ENCODE measurements at regions not wholly inside any gene's neighbourhood (a gene's known extent, or its start where the extent isn't known, plus 50 kb on each side); places are given as distances from the start of the nearest gene placed in this dataset.

- no peaks in the 10 kb centered on the region for H3K36me3 ChIP-seq
- H3K4me3 ChIP-seq = no peak overlapping the region
- no peaks in the 10 kb centered on the region for H3K27me3 ChIP-seq
- no peak for DNase-seq
- H3K9me3 ChIP-seq = no peaks in the 10 kb centered on the region
Measured at GRCh38 chr14:21965042-21965441, 291.4 kb upstream of the OR4E1 start.

DNA sequence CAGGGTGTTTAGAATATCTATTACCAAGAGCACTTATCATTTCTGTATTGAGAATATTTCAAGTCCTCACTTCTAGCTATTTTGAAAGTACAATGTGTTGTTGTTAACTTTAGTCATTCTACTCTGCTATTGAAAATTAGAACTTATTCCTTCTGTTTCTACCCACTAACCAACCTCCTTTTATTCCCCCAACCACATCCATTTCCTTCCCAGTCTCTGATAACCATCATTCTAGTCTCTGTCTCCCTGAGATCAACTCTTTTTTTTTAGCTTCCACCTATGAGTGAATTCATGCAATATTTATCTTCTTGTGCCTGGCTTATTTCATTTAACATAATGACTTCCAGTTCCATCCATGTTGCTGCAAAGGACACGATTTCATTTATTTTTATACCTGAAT lies 290.6 kb upstream of the OR4E1 start:
- no peak overlapping the region for H3K4me3 ChIP-seq
- no peaks in the 10 kb centered on the region for H3K36me3 ChIP-seq
- no peaks in the 10 kb centered on the region for H3K27me3 ChIP-seq
- no peak for DNase-seq
- H3K9me3 ChIP-seq = no peaks in the 10 kb centered on the region

GRCh38 chr14:21960636-21961035 lies 287.0 kb upstream of the OR4E1 start:
- DNase-seq = no peak

DNA sequence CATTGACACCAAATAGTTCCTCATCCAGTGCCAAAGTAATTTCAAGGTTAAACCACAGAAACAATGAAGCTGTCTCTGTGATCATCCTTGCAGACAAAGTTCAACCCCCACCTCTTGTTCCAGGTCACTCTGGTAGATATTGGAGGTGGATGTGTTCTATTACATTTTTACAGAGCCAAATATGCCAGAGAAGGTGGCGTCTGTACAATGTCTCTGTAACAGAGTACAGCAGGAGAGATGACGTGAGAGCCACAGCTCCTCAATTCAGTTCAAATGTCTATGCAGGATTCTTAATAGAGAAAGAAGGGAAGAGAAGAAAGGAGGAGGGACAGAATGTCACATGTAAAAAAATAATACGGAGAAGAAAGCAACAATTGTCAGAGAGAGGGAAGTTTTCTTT lies 268.3 kb upstream of the OR4E1 start:
- H3K4me3 ChIP-seq = no peak overlapping the region
- H3K36me3 ChIP-seq = no peaks in the 10 kb centered on the region
- DNase-seq = no peak
- no peaks in the 10 kb centered on the region for H3K9me3 ChIP-seq
- H3K27me3 ChIP-seq = no peaks in the 10 kb centered on the region

More at GRCh38 chr14:21960636-21961035, 287.0 kb upstream of the OR4E1 start:
- Histone ChIP-seq H3K36me3 (no peaks in the 10 kb centered on the region), H3K4me3 (no peak overlapping the region), H3K27me3 (no peaks in the 10 kb centered on the region), H3K9me3 (no peaks in the 10 kb centered on the region)

DNA sequence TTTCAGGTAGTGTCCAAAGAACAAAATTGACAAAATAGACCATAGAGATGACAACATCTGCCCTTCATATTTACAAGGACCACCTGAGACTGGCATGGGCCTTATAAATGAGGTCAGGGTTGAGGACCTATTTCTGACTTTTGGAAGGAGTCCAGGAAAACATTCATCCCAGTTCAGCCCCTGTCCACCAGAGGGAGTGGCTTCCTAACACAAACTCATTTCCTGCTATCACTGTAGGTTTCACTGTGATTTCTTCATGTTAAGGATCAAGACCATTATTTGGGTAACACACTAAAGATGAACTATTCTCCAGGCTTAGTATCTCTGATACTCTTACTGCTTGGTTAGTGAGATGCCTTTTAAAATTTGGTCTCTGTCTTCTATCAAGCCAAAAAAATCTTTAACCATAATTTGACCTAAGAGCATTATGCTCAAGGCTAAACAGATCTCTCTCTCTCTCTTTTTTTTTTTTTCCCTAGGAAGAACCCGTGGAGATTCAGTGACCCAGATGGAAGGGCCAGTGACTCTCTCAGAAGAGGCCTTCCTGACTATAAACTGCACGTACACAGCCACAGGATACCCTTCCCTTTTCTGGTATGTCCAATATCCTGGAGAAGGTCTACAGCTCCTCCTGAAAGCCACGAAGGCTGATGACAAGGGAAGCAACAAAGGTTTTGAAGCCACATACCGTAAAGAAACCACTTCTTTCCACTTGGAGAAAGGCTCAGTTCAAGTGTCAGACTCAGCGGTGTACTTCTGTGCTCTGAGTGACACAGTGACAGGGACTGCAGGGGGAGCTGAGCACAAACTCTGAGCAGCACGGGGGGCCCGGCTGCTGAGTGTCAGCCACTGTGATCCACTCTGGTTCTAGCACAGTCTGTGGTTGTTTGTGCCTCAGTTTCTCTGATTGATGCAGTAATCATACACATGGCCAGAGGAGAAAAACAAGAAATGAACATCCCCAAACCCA lies 267.6 kb upstream of the OR4E1 start:
- H3K4me3 ChIP-seq = no peak overlapping the region
- no peak for DNase-seq
- no peaks in the 10 kb centered on the region for H3K9me3 ChIP-seq
- H3K36me3 ChIP-seq = no peaks in the 10 kb centered on the region
- H3K27me3 ChIP-seq = no peaks in the 10 kb centered on the region

DNA sequence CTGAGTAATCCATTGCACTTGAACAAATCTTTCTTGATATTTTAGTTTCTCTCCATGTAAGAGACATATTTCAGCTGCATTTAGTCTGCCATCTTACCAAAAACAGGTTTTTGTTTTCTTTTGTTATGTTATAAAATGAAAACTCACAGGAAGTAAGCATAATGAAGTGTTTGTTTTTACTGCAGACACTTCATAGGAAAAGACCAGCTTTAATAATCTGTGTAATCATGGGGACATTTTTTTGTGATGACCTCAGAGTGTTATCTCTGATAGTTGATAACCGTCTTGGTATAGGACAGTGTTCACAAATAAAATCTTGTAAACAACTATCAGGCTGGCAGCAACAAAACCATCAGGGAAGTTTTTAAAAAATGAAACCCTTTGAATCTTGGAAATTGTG lies 266.2 kb upstream of the OR4E1 start:
- H3K4me3 ChIP-seq = no peak overlapping the region
- H3K9me3 ChIP-seq = no peaks in the 10 kb centered on the region
- H3K27me3 ChIP-seq = no peaks in the 10 kb centered on the region
- H3K36me3 ChIP-seq = no peaks in the 10 kb centered on the region
- no peak for DNase-seq

- no peak for DNase-seq
- no peaks in the 10 kb centered on the region for H3K9me3 ChIP-seq
- H3K36me3 ChIP-seq = no peaks in the 10 kb centered on the region
- no peak overlapping the region for H3K4me3 ChIP-seq
- H3K27me3 ChIP-seq = no peaks in the 10 kb centered on the region
Measured at GRCh38 chr14:21937996-21938395, 264.4 kb upstream of the OR4E1 start.

DNA sequence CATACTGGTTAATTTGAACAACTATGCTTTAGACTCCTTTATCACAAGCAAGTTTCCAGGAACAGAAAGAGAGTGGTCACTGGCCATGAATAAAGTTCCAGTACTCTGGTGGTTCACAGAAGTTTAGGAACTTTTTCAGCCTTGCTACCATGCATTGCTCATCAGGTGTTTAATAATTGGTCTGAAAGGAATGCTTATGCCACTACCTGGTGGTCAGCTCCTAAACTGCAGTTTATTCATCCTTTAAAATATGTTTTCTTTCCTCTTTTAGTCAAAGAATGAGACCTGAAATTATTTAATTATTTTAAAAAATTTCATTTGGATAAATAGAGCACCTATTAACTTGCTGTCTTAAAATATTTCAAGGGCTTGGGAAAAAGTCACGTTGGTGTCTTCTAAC lies 260.1 kb upstream of the OR4E1 start:
- no peak for DNase-seq
- H3K4me3 ChIP-seq = no peak overlapping the region
- H3K27me3 ChIP-seq = no peaks in the 10 kb centered on the region
- no peaks in the 10 kb centered on the region for H3K9me3 ChIP-seq
- no peaks in the 10 kb centered on the region for H3K36me3 ChIP-seq

DNA sequence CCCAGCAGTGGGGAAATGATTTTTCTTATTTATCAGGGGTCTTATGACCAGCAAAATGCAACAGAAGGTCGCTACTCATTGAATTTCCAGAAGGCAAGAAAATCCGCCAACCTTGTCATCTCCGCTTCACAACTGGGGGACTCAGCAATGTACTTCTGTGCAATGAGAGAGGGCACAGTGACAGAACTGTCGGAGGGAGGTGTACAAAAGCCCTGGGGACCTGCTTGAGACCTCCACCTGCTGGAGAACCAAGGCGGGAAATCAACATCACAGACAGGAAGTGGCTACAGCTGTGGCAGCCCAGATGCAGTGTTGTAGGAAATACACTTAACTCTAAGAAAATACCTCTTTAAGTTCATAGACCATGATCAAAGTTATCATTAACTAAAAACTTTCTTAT lies 250.9 kb upstream of the OR4E1 start:
- DNase-seq = no peak
- Histone ChIP-seq H3K9me3 (no peaks in the 10 kb centered on the region), H3K4me3 (no peak overlapping the region), H3K36me3 (no peaks in the 10 kb centered on the region), H3K27me3 (no peaks in the 10 kb centered on the region)

GRCh38 chr14:21923820-21924219 lies 250.2 kb upstream of the OR4E1 start:
- Histone ChIP-seq H3K9me3 (no peaks in the 10 kb centered on the region), H3K36me3 (no peaks in the 10 kb centered on the region), H3K4me3 (no peak overlapping the region), H3K27me3 (no peaks in the 10 kb centered on the region)
- no peak for DNase-seq

DNA sequence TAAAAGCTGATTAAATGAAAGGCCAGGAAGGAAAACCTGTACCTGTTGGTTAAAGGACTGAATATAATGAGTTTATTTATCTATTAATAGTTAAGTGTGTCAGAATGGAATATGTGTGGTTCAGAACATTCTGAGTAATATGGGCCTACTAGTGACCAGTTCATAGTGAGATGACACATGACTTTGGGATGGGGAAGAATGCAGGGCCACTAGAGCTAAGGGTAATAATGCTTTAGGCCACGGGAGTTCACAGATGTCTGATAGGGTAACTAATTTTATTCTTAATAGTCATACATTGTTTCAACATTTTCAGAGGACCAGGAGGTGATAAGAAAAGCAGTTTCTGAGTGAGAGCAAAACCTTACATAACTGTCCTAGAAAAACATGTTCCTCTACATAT lies 247.8 kb upstream of the OR4E1 start:
- DNase-seq = no peak
- Histone ChIP-seq H3K27me3 (no peaks in the 10 kb centered on the region), H3K4me3 (no peak overlapping the region), H3K9me3 (no peaks in the 10 kb centered on the region), H3K36me3 (no peaks in the 10 kb centered on the region)

DNA sequence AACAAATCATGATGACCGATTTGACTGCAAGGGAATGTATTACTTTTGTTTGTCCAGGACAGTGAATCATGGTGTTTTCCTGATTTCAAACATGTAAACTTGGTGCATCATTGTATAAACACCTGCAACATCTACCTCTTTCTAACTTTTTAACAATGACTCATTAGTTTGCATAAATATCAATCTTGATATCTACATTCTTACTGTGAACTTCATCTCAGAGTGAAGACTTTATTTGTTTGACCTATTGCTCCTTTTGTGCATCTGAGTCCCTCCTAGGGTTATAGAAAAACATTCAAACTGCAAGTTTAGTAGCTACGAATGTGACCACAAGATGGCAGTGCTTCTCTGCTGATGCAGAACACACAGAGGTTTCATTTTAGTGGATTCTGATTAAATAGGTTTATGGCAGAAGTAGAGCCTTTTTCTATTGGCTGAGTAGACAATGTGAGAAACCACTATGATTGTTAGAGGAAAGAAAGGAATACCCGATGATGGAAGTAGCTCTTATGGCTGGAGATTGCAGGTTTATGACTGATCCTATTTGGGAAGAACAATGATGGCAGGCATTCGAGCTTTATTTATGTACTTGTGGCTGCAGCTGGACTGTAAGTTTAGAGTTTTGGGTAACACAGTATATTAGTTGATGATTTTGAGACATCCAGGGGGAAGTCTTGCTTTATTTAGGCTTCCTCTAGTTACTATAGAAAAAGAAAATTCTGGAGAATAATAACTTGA lies 244.2 kb upstream of the OR4E1 start:
- Histone ChIP-seq H3K9me3 (no peaks in the 10 kb centered on the region), H3K27me3 (no peaks in the 10 kb centered on the region), H3K36me3 (no peaks in the 10 kb centered on the region), H3K4me3 (no peak overlapping the region)
- DNase-seq = no peak

- Histone ChIP-seq H3K36me3 (no peaks in the 10 kb centered on the region), H3K4me3 (no peak overlapping the region), H3K9me3 (no peaks in the 10 kb centered on the region), H3K27me3 (no peaks in the 10 kb centered on the region)
- DNase-seq = no peak
Measured at GRCh38 chr14:21915826-21916225, 242.2 kb upstream of the OR4E1 start.

- no peak overlapping the region for H3K4me3 ChIP-seq
- DNase-seq = peak; percentile 4
- H3K27me3 ChIP-seq = no peaks in the 10 kb centered on the region
- H3K9me3 ChIP-seq = no peaks in the 10 kb centered on the region
- no peaks in the 10 kb centered on the region for H3K36me3 ChIP-seq
Measured at GRCh38 chr14:21913759-21914158, 240.1 kb upstream of the OR4E1 start.

DNA sequence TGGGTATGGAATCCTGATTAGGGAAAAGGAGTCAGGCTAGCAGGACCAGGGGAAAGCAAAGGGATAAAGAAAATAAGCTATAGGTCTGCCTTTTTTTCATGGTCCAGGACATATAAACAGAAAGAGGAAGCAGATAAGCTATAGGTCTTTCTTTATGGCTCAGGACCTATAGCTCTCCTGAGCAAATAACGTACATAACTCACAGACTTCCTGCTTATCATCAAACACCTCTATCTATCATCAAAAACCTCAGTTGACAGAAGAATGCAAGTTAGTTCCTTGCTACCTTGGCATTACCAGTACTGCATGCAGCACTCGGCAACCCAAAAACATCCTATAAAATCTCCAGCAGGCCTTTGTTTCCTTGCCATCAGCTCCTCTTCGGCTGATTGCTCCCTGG lies 238.7 kb upstream of the OR4E1 start:
- no peaks in the 10 kb centered on the region for H3K9me3 ChIP-seq
- DNase-seq = no peak
- H3K36me3 ChIP-seq = no peaks in the 10 kb centered on the region
- H3K4me3 ChIP-seq = no peak overlapping the region
- H3K27me3 ChIP-seq = no peaks in the 10 kb centered on the region

DNA sequence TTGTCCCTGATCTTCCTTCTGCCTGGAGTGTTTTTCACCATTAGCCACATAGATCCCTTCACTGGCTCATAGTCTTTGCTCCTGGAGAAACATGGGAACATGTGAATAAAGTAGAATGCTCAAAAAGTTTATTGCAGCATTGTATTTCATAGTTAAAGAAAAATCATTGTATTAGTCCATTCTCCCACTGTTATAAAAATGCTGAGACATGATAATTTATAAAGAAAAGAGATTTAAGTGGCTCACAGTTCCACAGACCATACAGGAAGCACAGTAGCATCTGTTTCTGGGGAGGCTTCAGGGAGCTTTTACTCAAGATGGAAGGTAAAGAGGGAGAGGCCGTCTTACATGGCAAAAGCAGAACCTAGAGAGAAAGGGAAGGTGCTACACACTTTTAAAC lies 238.3 kb upstream of the OR4E1 start:
- Histone ChIP-seq H3K9me3 (no peaks in the 10 kb centered on the region), H3K4me3 (no peak overlapping the region), H3K27me3 (no peaks in the 10 kb centered on the region), H3K36me3 (no peaks in the 10 kb centered on the region)
- no peak for DNase-seq

DNA sequence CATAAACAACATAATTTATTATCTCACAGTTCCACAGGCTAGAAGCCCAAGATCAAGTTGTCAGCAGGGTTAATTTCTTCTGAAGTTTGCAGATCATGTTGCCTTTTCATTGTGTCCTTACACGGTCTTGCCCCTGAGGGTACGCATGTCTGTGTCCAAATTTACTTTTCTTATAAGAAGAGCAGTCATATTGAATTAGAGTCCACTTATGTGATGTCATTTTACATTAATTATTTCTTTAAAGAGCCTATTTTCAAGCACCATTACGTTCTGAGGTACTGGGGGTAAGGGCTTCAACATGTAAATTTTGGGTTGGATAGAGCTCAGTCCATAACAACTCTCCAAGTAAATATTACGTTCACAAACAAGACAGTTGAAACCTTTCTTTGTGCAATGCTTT lies 236.6 kb upstream of the OR4E1 start:
- no peaks in the 10 kb centered on the region for H3K36me3 ChIP-seq
- H3K9me3 ChIP-seq = no peaks in the 10 kb centered on the region
- H3K4me3 ChIP-seq = no peak overlapping the region
- no peak for DNase-seq
- H3K27me3 ChIP-seq = no peaks in the 10 kb centered on the region
